ENCODE measurements at regions not wholly inside any gene's neighbourhood (a gene's known extent, or its start where the extent isn't known, plus 50 kb on each side); places are given as distances from the start of the nearest gene placed in this dataset.

DNA sequence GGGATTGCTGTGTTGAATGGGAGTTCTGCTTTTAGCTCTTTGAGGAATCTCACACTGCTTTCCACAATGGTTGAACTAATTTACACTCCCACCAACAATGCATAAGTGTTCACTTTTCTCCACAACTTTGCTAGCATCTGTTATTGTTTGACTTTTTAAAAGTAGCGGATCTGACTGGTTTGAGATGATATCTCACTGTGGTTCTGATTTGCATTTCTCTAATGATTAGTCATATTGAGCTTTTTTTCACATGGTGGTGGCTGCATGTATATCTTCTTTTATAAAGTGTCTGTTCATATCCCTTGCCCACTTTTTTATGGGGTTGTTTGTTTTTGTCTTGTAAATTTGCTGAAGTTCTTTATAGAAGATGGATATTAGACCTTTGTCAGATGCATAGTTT is 588.3 kb upstream of the ADGRB3 start:
- intact Hi-C loops (cut with DNase I): no loop called here
- no peak overlapping the region for H3K4me3 ChIP-seq (ENCODE audit: low read length in 2 of 2)
- 75 to 81% methylated on average over 1 of the region's 1 CpG for WGBS, 2 donors
- no peaks in the 10 kb centered on the region for H3K36me3 ChIP-seq (ENCODE audit: control insufficient read depth in 1 of 2, insufficient read depth in 2 of 2, low read length in 1 of 2)
- H3K4me1 ChIP-seq (ENCODE audit: control insufficient read depth in 1 of 2, insufficient read depth in 2 of 2, low read length in 2 of 2): no peaks in the 10 kb centered on the region
- no peak overlapping the region for H3K27ac ChIP-seq (ENCODE audit: low read depth in 1 of 2, low read length in 2 of 2)
- no peaks in the 10 kb centered on the region for H3K9me3 ChIP-seq (ENCODE audit: control insufficient read depth, low read length)
- H3K27me3 ChIP-seq (ENCODE audit: control insufficient read depth in 1 of 2, insufficient read depth in 2 of 2, low read length in 1 of 2): no peaks in the 10 kb centered on the region
- DNase-seq (no peak), ATAC-seq (ENCODE audit: low FRiP score) (no peak)

DNA sequence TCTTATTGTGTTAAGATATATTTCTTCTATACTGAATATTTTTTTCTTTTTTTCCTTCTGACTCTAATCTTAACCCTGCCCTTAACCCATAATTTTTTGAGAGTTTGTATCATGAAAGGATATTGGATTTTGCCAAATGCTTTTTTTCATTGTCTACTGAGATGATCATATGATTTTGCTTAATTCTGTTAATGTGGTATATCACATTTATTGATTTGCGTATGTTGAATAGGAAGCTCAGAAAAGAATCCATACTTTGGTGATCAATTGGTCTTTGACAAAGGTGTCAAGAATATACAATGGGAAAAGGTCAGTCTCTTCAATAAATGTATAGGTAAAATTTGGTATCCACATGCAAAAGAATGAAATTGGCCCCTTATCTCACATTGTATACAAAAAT is 588.8 kb upstream of the ADGRB3 start:
- Histone ChIP-seq H3K27ac (ENCODE audit: low read depth in 1 of 2, low read length in 2 of 2) (no peak overlapping the region), H3K4me1 (ENCODE audit: control insufficient read depth in 1 of 2, insufficient read depth in 2 of 2, low read length in 2 of 2) (no peaks in the 10 kb centered on the region), H3K36me3 (ENCODE audit: control insufficient read depth in 1 of 2, insufficient read depth in 2 of 2, low read length in 1 of 2) (no peaks in the 10 kb centered on the region), H3K27me3 (ENCODE audit: control insufficient read depth in 1 of 2, insufficient read depth in 2 of 2, low read length in 1 of 2) (no peaks in the 10 kb centered on the region), H3K9me3 (ENCODE audit: control insufficient read depth, low read length) (no peaks in the 10 kb centered on the region), H3K4me3 (ENCODE audit: low read length in 2 of 2) (no peak overlapping the region)
- intact Hi-C loops (cut with DNase I): no loop called here
- DNase-seq (no peak), ATAC-seq (ENCODE audit: low FRiP score) (no peak)
- 97 to 98% methylated on average over 1 of the region's 1 CpG for WGBS, 2 donors

DNA sequence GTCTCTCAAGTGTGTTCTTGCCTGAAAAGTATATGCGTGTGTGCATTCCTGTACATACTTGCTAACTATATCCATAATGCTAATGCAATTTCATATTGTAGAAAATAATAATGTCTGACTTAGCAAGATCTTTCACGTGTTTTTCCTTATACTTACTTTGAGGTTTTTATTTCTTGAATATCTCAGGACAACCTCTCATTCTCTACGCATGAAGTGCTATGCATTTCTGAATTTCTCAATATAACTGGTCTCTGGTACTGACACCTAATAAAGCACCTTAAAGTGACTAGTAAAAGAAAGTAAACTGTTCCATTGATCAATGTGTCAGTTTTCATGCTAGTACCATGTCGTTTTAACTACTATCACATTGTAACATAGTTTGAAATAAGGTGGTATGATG is 589.9 kb upstream of the ADGRB3 start:
- H3K4me3 ChIP-seq (ENCODE audit: low read length in 2 of 2): no peak overlapping the region
- DNase-seq (no peak), ATAC-seq (ENCODE audit: low FRiP score) (no peak)
- H3K9me3 ChIP-seq (ENCODE audit: control insufficient read depth, low read length): no peaks in the 10 kb centered on the region
- H3K27me3 ChIP-seq (ENCODE audit: control insufficient read depth in 1 of 2, insufficient read depth in 2 of 2, low read length in 1 of 2): no peaks in the 10 kb centered on the region
- no peaks in the 10 kb centered on the region for H3K4me1 ChIP-seq (ENCODE audit: control insufficient read depth in 1 of 2, insufficient read depth in 2 of 2, low read length in 2 of 2)
- intact Hi-C loops (cut with DNase I): no loop called here
- 85 to 88% methylated on average over 4 of the region's 4 CpGs for WGBS, 2 donors
- no peak overlapping the region for H3K27ac ChIP-seq (ENCODE audit: low read depth in 1 of 2, low read length in 2 of 2)
- H3K36me3 ChIP-seq (ENCODE audit: control insufficient read depth in 1 of 2, insufficient read depth in 2 of 2, low read length in 1 of 2): no peaks in the 10 kb centered on the region

DNA sequence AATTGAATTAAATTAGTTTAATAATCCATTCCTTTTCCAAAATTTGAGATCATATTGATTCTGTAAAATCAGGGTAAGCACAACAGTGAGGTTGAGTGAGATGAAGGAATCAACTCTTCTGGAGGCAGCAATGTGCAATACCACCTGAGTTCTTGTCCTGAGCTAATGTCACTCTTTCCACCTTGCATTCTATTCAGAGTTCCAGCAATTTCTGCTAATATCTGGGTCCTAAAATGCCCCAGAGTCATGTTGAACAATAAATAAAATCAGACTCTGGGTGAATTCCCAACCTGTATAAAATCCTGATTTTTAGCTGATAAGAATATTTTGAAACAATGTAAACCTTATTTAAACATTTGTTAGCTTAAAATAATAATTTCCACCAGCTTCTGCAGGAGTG is 590.8 kb upstream of the ADGRB3 start:
- Histone ChIP-seq H3K27me3 (ENCODE audit: control insufficient read depth in 1 of 2, insufficient read depth in 2 of 2, low read length in 1 of 2) (no peaks in the 10 kb centered on the region), H3K4me3 (ENCODE audit: low read length in 2 of 2) (no peak overlapping the region)

DNA sequence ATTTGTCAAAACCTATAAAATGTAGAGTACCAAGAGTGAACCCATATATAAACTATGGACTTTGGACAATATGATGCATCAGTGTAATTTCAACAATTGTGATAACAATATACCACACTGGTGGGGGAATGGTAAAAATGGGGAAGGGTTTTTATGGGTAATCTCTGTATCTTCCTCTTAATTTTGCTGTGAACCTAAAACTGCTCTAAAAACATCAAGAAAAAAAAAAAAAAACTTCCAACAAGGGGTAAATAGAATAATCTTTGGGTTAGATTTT is 592.0 kb upstream of the ADGRB3 start:
- no peaks in the 10 kb centered on the region for H3K27me3 ChIP-seq (ENCODE audit: control insufficient read depth in 1 of 2, insufficient read depth in 2 of 2, low read length in 1 of 2)
- H3K4me3 ChIP-seq (ENCODE audit: low read length in 2 of 2): no peak overlapping the region
- no peak overlapping the region for H3K27ac ChIP-seq (ENCODE audit: low read depth in 1 of 2, low read length in 2 of 2)
- H3K36me3 ChIP-seq (ENCODE audit: control insufficient read depth in 1 of 2, insufficient read depth in 2 of 2, low read length in 1 of 2): no peaks in the 10 kb centered on the region
- H3K4me1 ChIP-seq (ENCODE audit: control insufficient read depth in 1 of 2, insufficient read depth in 2 of 2, low read length in 2 of 2): no peaks in the 10 kb centered on the region
- ATAC-seq (ENCODE audit: low FRiP score) (no peak), DNase-seq (no peak)
- intact Hi-C loops (cut with DNase I): no loop called here
- H3K9me3 ChIP-seq (ENCODE audit: control insufficient read depth, low read length): no peaks in the 10 kb centered on the region

More for the DNA sequence above, 590.8 kb upstream of the ADGRB3 start:
- H3K4me1 ChIP-seq (ENCODE audit: control insufficient read depth in 1 of 2, insufficient read depth in 2 of 2, low read length in 2 of 2): no peaks in the 10 kb centered on the region
- ATAC-seq (ENCODE audit: low FRiP score) (no peak), DNase-seq (no peak)
- no peaks in the 10 kb centered on the region for H3K36me3 ChIP-seq (ENCODE audit: control insufficient read depth in 1 of 2, insufficient read depth in 2 of 2, low read length in 1 of 2)
- intact Hi-C loops (cut with DNase I): no loop called here
- no peak overlapping the region for H3K27ac ChIP-seq (ENCODE audit: low read depth in 1 of 2, low read length in 2 of 2)
- no peaks in the 10 kb centered on the region for H3K9me3 ChIP-seq (ENCODE audit: control insufficient read depth, low read length)

DNA sequence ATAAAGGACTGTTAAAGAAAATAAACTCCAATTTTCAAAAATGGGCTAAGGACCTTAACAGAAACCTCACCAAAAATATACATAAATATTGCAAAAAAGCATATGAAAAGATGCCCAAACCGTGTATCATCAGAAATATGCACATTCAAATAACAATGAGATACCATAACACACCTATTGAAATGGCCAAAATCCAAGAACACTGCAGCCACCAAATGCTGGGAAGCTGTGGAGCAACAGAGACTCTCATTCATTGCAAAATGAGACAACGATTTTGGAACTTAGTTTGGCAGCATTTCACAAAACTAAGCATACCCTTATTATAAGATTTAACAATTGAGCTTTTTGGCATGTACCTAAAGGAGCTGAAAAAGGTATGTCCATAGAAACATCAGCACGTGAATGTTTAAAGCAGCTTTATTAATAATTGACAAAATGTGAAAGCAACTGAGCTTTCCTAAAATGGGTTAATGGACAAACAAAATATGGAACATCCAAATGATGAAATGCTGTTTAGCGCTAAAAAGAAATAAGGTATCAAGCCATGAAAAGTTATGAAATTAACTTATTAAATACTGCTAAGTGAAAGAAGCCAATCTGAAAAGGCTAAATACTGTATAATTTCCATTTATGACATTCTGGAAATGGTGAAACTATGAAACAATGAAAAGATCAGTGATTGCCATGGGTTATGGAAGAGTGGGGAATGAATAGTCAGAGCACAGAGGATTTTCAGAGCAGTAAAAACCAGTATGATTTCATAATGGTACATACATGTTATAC is 592.6 kb upstream of the ADGRB3 start:
- Histone ChIP-seq H3K4me1 (ENCODE audit: control insufficient read depth in 1 of 2, insufficient read depth in 2 of 2, low read length in 2 of 2) (no peaks in the 10 kb centered on the region), H3K27ac (ENCODE audit: low read depth in 1 of 2, low read length in 2 of 2) (no peak overlapping the region), H3K27me3 (ENCODE audit: control insufficient read depth in 1 of 2, insufficient read depth in 2 of 2, low read length in 1 of 2) (no peaks in the 10 kb centered on the region), H3K9me3 (ENCODE audit: control insufficient read depth, low read length) (no peaks in the 10 kb centered on the region), H3K36me3 (ENCODE audit: control insufficient read depth in 1 of 2, insufficient read depth in 2 of 2, low read length in 1 of 2) (no peaks in the 10 kb centered on the region), H3K4me3 (ENCODE audit: low read length in 2 of 2) (no peak overlapping the region)
- WGBS, 2 donors: 57 to 69% methylated on average over 4 of the region's 4 CpGs
- ATAC-seq (ENCODE audit: low FRiP score): no peak
- intact Hi-C loops (cut with DNase I): no loop called here
- DNase-seq: no peak

DNA sequence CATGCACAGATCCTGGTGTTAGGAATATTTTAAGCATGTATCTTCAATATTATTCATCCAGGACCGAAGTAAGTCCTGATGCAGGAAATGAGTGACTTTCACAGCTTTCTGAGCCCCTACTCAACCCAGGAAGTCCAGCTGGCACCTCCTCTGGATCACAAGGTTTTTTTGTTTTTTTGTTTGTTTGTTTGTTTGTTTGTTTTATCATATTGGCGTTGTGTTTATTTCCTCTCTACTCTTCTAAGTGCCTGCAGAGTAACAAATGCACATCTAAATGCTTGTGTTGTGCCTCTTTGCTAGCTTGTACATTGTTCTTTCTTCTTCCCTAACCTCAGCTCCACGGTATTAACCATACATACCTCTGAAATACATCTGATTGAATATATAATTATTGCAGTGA is 594.3 kb upstream of the ADGRB3 start:
- H3K36me3 ChIP-seq (ENCODE audit: control insufficient read depth in 1 of 2, insufficient read depth in 2 of 2, low read length in 1 of 2): no peaks in the 10 kb centered on the region
- ATAC-seq (ENCODE audit: low FRiP score) (no peak), DNase-seq (no peak)
- H3K27me3 ChIP-seq (ENCODE audit: control insufficient read depth in 1 of 2, insufficient read depth in 2 of 2, low read length in 1 of 2): no peaks in the 10 kb centered on the region
- no peak overlapping the region for H3K4me3 ChIP-seq (ENCODE audit: low read length in 2 of 2)
- H3K9me3 ChIP-seq (ENCODE audit: control insufficient read depth, low read length): no peaks in the 10 kb centered on the region
- WGBS, 2 donors: 37 to 42% methylated on average over 3 of the region's 3 CpGs
- no peak overlapping the region for H3K27ac ChIP-seq (ENCODE audit: low read depth in 1 of 2, low read length in 2 of 2)
- no peaks in the 10 kb centered on the region for H3K4me1 ChIP-seq (ENCODE audit: control insufficient read depth in 1 of 2, insufficient read depth in 2 of 2, low read length in 2 of 2)
- intact Hi-C loops (cut with DNase I): no loop called here

DNA sequence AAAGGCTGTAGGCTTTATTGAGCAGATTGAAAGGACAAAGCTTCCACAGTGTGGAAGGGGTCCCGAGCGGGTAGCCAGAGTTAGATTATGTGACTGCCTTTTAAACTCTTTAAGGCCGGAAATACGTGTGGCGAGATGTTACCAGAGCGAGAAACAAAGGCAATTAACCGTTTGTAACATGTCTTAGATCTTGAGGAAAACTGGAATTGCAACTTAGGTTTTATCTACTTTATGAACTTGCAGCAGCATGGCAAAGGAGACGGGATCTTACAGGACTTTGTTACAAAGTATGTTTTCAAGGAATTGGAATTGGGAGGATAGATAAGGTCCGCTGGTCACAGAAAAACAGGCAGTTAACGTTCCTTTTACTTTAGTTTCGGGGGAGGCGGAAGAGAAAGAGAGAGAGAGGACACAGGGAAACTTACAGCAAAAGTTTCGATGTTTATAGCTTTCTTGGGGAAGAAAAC is 594.7 kb upstream of the ADGRB3 start:
- Histone ChIP-seq H3K9me3 (ENCODE audit: control insufficient read depth, low read length) (no peaks in the 10 kb centered on the region), H3K4me3 (ENCODE audit: low read length in 2 of 2) (no peak overlapping the region), H3K27ac (ENCODE audit: low read depth in 1 of 2, low read length in 2 of 2) (no peak overlapping the region), H3K27me3 (ENCODE audit: control insufficient read depth in 1 of 2, insufficient read depth in 2 of 2, low read length in 1 of 2) (no peaks in the 10 kb centered on the region), H3K4me1 (ENCODE audit: control insufficient read depth in 1 of 2, insufficient read depth in 2 of 2, low read length in 2 of 2) (no peaks in the 10 kb centered on the region), H3K36me3 (ENCODE audit: control insufficient read depth in 1 of 2, insufficient read depth in 2 of 2, low read length in 1 of 2) (no peaks in the 10 kb centered on the region)
- WGBS, 2 donors: 37 to 43% methylated on average over 13 of the region's 13 CpGs
- intact Hi-C loops (cut with DNase I): no loop called here
- DNase-seq (no peak), ATAC-seq (ENCODE audit: low FRiP score) (no peak)

DNA sequence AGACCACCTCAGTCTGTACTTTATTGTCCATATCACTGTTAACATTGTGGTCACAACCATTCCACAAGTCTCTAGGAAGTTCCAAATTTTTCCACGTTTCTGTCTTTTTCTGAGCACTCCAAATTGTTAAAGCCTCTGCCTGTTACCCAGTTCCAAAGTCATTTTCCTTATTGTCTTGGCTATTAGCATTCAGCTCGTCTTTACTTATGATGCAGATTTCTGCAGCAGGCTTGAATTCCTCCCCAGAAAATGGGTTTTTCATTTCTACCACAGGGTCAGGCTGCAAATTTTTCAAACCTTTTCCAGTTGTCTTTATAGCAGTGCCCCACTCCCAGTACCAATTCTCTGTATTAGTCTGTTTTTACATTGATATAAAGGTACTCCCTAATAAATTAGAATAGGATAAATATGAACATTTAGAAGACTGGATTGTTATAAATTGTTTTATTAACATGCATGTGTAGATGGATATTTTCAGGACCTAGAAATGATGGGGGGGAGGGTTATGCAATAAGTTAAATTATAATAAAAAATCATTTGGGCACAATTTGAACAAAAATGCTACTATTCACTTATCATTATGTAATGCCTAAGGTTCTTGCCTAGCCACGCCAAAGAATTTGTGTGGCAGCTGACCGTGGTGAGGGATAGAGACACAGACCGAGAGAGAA is 595.3 kb upstream of the ADGRB3 start:
- Histone ChIP-seq H3K27ac (ENCODE audit: low read depth in 1 of 2, low read length in 2 of 2) (no peak overlapping the region), H3K27me3 (ENCODE audit: control insufficient read depth in 1 of 2, insufficient read depth in 2 of 2, low read length in 1 of 2) (no peaks in the 10 kb centered on the region), H3K9me3 (ENCODE audit: control insufficient read depth, low read length) (no peaks in the 10 kb centered on the region), H3K36me3 (ENCODE audit: control insufficient read depth in 1 of 2, insufficient read depth in 2 of 2, low read length in 1 of 2) (no peaks in the 10 kb centered on the region), H3K4me1 (ENCODE audit: control insufficient read depth in 1 of 2, insufficient read depth in 2 of 2, low read length in 2 of 2) (no peaks in the 10 kb centered on the region), H3K4me3 (ENCODE audit: low read length in 2 of 2) (no peak overlapping the region)
- intact Hi-C loops (cut with DNase I): no loop called here
- 19 to 22% methylated on average over 5 of the region's 5 CpGs for WGBS, 2 donors
- ATAC-seq (ENCODE audit: low FRiP score) (no peak), DNase-seq (no peak)

All from aorta (tissue), 5 donors.